PFSK-1 (cell line): ENCODE measurements at regions not wholly inside any gene's neighbourhood (a gene's known extent, or its start where the extent isn't known, plus 50 kb on each side); places are given as distances from the start of the nearest gene placed in this dataset.

Source experiments
- POLR2AphosphoS5 ChIP-seq: IDR thresholded peaks from 2 replicates; pipeline ENCODE4 v1.6.1; 2012; ENCODE audit warnings: low read depth, mild to moderate bottlenecking, control low read depth, low read length, moderate library complexity
- TAF1 ChIP-seq: IDR thresholded peaks from 2 replicates; pipeline ENCODE4 v1.6.1; 2012; ENCODE audit warnings: low read length, control low read depth, borderline replicate concordance; ENCODE audit not compliant: insufficient read depth

GRCh38 chr1:22290157-22290556 lies 147.3 kb upstream of the WNT4 start:
- TF ChIP-seq TAF1 (no peak), POLR2AphosphoS5 (no peak)
